ENCODE measurements at regions not wholly inside any gene's neighbourhood (a gene's known extent, or its start where the extent isn't known, plus 50 kb on each side); places are given as distances from the start of the nearest gene placed in this dataset.

GRCh38 chrX:19272452-19272851 is 71.3 kb upstream of the PDHA1 start:
- DNase-seq, result no peak
- H3K4me3 ChIP-seq (ENCODE audit: low read depth, low read length), result no peak overlapping the region
- no peaks in the 10 kb centered on the region for H3K27me3 ChIP-seq (replicated peaks)
- in situ Hi-C loops (cut with HindIII; ENCODE audit: low pct_ligation_motif_present, low sequenced_read_pairs), result no loop called here
- no peak for TF ChIP-seq CTCF (IDR thresholded peaks at IDR 0.05; ENCODE audit: low read depth, low read length, missing control alignments)
- no peak overlapping the region for H3K27ac ChIP-seq
- no peaks in the 10 kb centered on the region for H3K36me3 ChIP-seq (replicated peaks)

DNA sequence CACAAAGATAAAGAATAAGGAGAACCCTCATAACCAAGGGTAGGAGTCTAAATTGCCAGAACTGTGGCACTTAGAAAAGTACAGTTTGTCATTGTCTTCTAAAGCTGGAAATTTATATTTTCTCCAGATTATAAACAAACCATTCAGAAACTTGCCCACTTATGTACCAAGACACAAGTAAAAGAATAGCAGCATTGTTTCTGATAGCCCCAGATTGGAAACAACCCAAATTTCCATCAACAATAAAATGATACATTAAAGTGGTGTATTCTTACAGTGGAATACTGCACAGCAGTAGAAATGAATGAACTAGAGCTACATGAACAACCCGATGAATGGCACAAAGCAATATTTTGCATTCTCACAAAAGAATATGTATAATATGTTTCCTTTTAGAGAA is 63.1 kb upstream of the PDHA1 start:
- Histone ChIP-seq H3K27me3 (replicated peaks) (no peaks in the 10 kb centered on the region), H3K4me3 (ENCODE audit: low read depth, low read length) (no peak overlapping the region), H3K36me3 (replicated peaks) (no peaks in the 10 kb centered on the region), H3K27ac (no peak overlapping the region)
- TF ChIP-seq CTCF (IDR thresholded peaks at IDR 0.05; ENCODE audit: low read depth, low read length, missing control alignments), result no peak
- DNase-seq, result no peak
- in situ Hi-C loops (cut with HindIII; ENCODE audit: low pct_ligation_motif_present, low sequenced_read_pairs), result no loop called here

- no peak for DNase-seq
- Histone ChIP-seq H3K4me3 (ENCODE audit: low read depth, low read length) (no peak overlapping the region), H3K27ac (no peak overlapping the region), H3K27me3 (replicated peaks) (no peaks in the 10 kb centered on the region), H3K36me3 (replicated peaks) (no peaks in the 10 kb centered on the region)
- no peak for TF ChIP-seq CTCF (IDR thresholded peaks at IDR 0.05; ENCODE audit: low read depth, low read length, missing control alignments)
- in situ Hi-C loops (cut with HindIII; ENCODE audit: low pct_ligation_motif_present, low sequenced_read_pairs), result no loop called here
Measured at GRCh38 chrX:19281256-19281655, 62.5 kb upstream of the PDHA1 start.

- DNase-seq, result no peak
- no peaks in the 10 kb centered on the region for H3K27me3 ChIP-seq (replicated peaks)
- no peak for TF ChIP-seq CTCF (IDR thresholded peaks at IDR 0.05; ENCODE audit: low read depth, low read length, missing control alignments)
- no peaks in the 10 kb centered on the region for H3K36me3 ChIP-seq (replicated peaks)
- in situ Hi-C loops (cut with HindIII; ENCODE audit: low pct_ligation_motif_present, low sequenced_read_pairs), result no loop called here
- H3K4me3 ChIP-seq (ENCODE audit: low read depth, low read length), result no peak overlapping the region
- no peak overlapping the region for H3K27ac ChIP-seq
Measured at GRCh38 chrX:19283597-19284339, 60.0 kb upstream of the PDHA1 start.

GRCh38 chrX:19285857-19286256 is 57.9 kb upstream of the PDHA1 start:
- H3K27ac ChIP-seq, result no peak overlapping the region
- in situ Hi-C loops (cut with HindIII; ENCODE audit: low pct_ligation_motif_present, low sequenced_read_pairs), result no loop called here
- no peaks in the 10 kb centered on the region for H3K27me3 ChIP-seq (replicated peaks)
- H3K36me3 ChIP-seq (replicated peaks), result no peaks in the 10 kb centered on the region
- DNase-seq, result no peak
- no peak for TF ChIP-seq CTCF (IDR thresholded peaks at IDR 0.05; ENCODE audit: low read depth, low read length, missing control alignments)
- H3K4me3 ChIP-seq (ENCODE audit: low read depth, low read length), result no peak overlapping the region

GRCh38 chrX:19291086-19291485 is 52.6 kb upstream of the PDHA1 start:
- Histone ChIP-seq H3K27ac (no peak overlapping the region), H3K4me3 (ENCODE audit: low read depth, low read length) (no peak overlapping the region), H3K27me3 (replicated peaks) (no peaks in the 10 kb centered on the region), H3K36me3 (replicated peaks) (no peaks in the 10 kb centered on the region)
- no peak for DNase-seq
- in situ Hi-C loops (cut with HindIII; ENCODE audit: low pct_ligation_motif_present, low sequenced_read_pairs), result no loop called here
- no peak for TF ChIP-seq CTCF (IDR thresholded peaks at IDR 0.05; ENCODE audit: low read depth, low read length, missing control alignments)

All from brain microvascular endothelial cell (primary cell).